D721Med (cell line): ENCODE measurements at regions not wholly inside any gene's neighbourhood (a gene's known extent, or its start where the extent isn't known, plus 50 kb on each side); places are given as distances from the start of the nearest gene placed in this dataset.

Source experiments
- DNase-seq: peaks from one replicate; pipeline ENCODE4 v3.0.0; 2011; ENCODE audit warnings: low spot score; ENCODE audit not compliant: insufficient read length
- FAIRE-seq: peaks from 2 replicates; lab custom pipeline; 2011; peaks lifted over from hg19 to GRCh38; lab: Jason Lieb, UNC
- TF ChIP-seq, protein P1 (sequence below): IDR thresholded peaks from 2 replicates; pipeline ENCODE4 v1.5.1; 2012; ENCODE audit warnings: mild to moderate bottlenecking, control low read depth; ENCODE audit not compliant: insufficient read depth; ENCODE audit errors: missing control alignments

GRCh38 chr5:128895122-128895521 is 70.2 kb upstream of the SLC27A6 start:
- FAIRE-seq (no peak), DNase-seq (no peak)
- TF ChIP-seq, protein P1, sequence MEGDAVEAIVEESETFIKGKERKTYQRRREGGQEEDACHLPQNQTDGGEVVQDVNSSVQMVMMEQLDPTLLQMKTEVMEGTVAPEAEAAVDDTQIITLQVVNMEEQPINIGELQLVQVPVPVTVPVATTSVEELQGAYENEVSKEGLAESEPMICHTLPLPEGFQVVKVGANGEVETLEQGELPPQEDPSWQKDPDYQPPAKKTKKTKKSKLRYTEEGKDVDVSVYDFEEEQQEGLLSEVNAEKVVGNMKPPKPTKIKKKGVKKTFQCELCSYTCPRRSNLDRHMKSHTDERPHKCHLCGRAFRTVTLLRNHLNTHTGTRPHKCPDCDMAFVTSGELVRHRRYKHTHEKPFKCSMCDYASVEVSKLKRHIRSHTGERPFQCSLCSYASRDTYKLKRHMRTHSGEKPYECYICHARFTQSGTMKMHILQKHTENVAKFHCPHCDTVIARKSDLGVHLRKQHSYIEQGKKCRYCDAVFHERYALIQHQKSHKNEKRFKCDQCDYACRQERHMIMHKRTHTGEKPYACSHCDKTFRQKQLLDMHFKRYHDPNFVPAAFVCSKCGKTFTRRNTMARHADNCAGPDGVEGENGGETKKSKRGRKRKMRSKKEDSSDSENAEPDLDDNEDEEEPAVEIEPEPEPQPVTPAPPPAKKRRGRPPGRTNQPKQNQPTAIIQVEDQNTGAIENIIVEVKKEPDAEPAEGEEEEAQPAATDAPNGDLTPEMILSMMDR = no peak

DNA sequence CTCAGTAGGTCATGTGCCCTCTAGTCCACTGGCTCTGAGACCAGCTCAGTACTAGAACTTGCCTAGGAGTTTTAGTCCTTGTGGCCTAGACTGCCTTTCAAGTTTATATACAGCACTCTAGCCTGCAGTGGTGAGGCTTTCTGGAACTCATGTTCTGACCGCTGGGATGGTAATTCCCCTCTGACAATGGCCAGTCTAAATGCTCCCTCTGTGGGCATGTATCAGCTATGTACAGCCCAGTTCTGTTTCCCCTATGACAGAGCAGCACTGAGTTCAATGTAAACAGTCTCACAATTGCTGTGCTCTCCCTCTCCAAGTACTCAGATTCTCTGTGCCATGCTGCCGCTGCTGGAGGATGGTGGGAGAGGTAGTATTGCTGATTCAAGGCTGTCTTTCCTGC is 68.6 kb upstream of the SLC27A6 start:
- DNase-seq (no peak), FAIRE-seq (no peak)
- TF ChIP-seq, protein P1 = no peak

DNA sequence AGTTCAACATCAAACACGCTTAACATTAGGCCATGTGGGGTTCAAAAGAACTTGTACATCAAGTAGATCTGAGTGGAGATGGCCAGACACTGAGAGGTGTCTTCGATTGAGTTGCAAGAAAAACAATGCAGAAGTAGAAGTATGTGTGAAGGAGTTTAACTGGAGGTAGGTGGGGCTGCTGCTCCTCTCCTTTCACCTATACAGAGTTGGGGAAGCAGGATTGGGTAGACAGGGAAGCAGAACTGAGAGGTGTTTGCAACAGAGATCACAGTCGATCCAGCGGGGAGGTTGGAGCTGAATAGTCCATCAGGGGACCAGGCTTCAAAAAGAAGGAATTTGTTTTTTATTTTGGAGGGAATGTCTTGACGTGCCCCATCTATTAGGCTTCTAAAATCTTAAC is 61.7 kb upstream of the SLC27A6 start:
- TF ChIP-seq, protein P1 = no peak
- no peak for DNase-seq
- FAIRE-seq = no peak

GRCh38 chr5:128904805-128905567 is 60.3 kb upstream of the SLC27A6 start:
- TF ChIP-seq, protein P1 = no peak
- peak; percentile 75 for FAIRE-seq
- no peak for DNase-seq

DNA sequence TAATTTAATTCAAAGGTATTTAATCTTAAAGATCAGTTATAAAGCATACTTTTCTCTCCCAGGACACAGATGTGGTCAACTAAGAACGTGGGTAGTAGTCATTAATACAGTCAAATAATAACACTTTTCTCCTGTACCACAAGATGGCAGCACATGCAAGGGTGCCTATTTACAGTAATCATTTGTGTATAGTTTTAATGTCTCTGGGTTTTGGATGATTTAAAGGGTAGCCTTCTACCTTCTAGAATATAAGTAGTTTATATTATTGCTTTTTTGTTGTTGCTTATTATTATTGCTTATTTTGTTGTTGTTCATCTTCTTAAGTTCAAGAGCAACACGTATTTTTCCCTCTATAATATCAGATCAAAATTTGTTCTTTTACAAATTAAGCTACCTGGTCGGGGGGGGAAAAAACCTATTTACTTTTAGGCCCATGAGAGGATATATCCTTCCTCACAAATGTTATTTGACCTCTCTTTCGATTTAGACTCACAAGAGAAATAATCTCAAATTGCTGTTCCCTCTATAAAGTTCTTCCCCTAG is 59.6 kb upstream of the SLC27A6 start:
- DNase-seq (peak; percentile 14), FAIRE-seq (no peak)
- TF ChIP-seq, protein P1 = peak; percentile 86

DNA sequence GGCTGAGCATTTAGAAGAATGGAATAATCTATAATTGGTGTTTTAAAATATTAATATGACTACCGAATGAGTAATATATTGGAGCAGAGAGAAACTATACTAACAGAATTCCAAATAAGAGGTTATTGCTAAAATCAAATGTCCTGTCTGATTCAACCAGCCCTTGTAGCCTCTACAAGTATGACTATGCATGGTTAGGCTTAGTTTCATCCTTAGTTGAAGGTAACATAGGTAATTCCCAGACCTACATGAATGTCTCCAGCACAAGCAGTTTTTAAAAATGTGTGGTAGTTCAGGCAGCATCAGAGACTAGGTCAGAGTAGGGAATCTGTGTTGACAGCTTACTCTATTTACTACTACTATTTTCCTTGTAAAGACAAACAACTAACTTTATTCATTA is 51.7 kb upstream of the SLC27A6 start:
- DNase-seq (no peak), FAIRE-seq (no peak)
- TF ChIP-seq, protein P1 = no peak
